OCI-M2 (cell line): ENCODE measurements at regions not wholly inside any gene's neighbourhood (a gene's known extent, or its start where the extent isn't known, plus 50 kb on each side); places are given as distances from the start of the nearest gene placed in this dataset.
"Not testable (repeated sequence)": the region's sequence is repeated elsewhere in the genome, so short reads cannot be mapped to it uniquely, and the experiment has no call there.

Source experiments
- DNase-seq: peaks from one replicate; lab custom pipeline; 2025; ENCODE audit not compliant: unreplicated experiment; lab: John Stamatoyannopoulos, UW

GRCh38 chr21:28216976-28217523 lies 775.6 kb downstream of the LTN1 start:
- DNase-seq: no peak

DNA sequence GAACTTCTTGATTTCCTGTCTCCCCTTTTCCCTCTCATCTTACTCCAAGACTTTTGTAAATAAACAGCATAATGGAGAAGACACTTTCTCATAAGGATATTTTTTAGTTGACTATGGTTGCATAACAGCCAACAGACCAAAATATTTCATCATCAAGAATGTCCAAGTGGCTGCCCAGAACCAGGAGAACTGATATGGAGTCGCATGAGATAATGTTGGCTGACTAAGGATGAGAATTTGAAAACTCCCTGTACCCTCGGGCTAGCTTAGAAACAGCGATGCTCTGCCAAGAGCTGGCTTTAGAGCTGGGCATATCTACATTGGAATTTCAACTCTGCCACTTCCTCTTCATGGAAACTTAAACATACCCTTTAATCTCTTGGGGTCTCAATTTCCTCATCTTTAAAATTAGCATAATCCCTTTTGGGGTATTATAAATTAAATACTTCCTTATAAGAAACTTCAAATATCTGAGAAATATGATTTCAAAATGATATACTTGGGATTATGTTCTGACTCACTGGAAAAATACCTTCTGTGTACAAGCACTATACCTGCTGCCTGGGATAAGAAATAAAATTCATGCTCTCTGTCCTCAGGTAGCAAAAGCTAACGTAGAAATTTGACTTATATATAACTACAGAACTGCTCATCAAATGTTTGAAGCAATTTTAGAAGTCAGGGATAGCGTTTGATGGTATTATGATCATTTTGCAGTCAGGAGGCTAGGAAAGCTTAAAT lies 777.3 kb downstream of the LTN1 start:
- DNase-seq: no peak

DNA sequence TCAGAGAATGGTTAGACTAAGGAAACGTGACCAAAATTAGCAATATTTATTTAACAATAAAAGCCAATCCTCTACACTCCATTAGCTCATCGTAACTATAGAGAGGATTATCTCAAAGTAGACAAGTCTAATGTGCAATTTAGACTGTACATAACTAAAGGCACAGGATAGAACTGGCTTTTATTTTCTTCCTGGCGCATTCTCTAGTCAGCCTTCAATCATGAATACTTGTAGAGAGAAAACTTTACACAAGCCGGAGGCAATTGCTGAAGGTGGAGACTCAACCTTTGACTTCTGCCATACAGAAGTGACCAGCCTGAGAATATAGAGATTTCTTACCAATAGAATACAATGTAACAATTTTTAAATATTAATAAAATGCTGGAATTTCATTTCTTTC lies 777.9 kb downstream of the LTN1 start:
- no peak for DNase-seq

GRCh38 chr21:28213261-28213660 lies 779.4 kb downstream of the LTN1 start:
- no peak for DNase-seq

- no peak for DNase-seq
These were observed 780.6 kb downstream of the LTN1 start for GRCh38 chr21:28212061-28212460.

DNA sequence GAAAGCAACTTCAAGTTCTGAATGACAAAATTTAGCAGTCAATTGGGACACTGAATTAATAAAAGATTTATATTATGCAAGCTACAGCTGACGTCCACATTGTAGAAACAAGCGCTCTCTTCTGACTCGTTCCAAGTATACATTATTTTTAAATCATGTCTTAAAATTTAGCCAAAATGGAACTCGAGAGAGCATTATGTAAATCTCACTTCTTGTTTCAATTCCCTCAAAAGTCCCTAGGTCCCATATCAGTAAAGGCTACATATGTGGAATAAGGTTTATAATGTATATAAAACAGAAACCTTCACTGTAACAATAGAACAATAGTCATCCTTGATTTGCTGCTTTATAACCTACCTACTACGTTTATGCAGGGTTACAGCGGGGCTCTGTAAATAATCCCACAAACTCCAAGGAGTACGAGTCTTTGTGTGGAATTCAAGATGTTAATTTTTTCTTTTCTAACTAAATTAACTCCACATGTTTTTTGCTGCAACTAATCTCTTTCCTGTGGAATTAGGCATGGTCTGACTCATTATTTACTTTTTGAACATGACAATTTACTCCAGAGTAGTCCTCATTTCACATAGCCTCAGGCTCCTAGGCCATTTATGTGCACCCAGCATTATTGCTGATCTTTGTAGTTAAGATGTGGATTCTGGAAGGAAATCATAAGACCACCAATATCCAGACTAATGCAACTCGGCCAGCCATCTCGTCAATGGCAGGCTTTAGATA lies 785.1 kb downstream of the LTN1 start:
- no peak for DNase-seq

GRCh38 chr21:28200726-28201125 lies 792.0 kb downstream of the LTN1 start:
- no peak for DNase-seq

GRCh38 chr21:28196981-28197380 lies 795.7 kb downstream of the LTN1 start:
- no peak for DNase-seq

GRCh38 chr21:28193189-28193588 lies 799.5 kb downstream of the LTN1 start:
- no peak for DNase-seq

GRCh38 chr21:28186604-28187003 lies 806.1 kb downstream of the LTN1 start:
- no peak for DNase-seq

DNA sequence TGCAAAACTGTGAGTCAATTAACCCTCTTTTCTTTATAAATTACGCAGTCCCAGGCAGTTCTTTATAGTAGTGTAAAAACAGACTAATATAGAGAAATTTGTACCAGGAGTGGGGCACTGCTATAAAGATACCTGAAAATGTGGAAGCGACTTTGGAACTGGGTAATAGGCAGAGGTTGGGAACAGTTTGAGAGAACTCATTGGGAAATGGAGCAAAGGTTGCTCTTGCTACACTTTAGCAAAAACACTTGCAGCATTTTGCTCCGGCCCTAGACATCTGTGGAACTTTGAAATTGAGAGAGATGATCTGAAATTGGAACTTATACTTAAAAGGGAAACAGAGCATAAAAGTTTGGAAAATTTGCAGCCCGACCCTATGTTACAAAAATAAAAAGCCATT lies 810.9 kb downstream of the LTN1 start:
- no peak for DNase-seq

DNA sequence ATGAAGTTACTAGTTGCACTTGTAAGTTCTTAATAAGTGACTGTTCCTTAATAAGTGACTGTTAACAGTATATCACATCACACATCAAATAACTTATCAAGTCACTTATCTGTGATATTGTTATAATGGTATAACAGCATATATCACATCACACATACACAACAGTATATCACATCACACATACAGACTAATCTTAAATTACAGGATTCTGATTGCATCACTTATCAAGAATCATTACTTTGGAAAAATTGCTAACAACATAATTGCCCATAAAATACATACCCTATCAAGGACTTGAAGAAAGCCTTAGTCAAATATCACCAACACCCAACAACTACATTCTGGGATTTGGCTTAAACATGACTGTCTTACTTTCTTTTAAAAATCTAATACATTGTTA lies 813.5 kb downstream of the LTN1 start:
- no peak for DNase-seq

GRCh38 chr21:28177124-28177523 lies 815.6 kb downstream of the LTN1 start:
- no peak for DNase-seq

GRCh38 chr21:28174701-28175100 lies 818.0 kb downstream of the LTN1 start:
- no peak for DNase-seq

- DNase-seq: no peak
These were observed 818.7 kb downstream of the LTN1 start for GRCh38 chr21:28174006-28174405.

- DNase-seq: no peak
These were observed 820.3 kb downstream of the LTN1 start for GRCh38 chr21:28172376-28172775.

DNA sequence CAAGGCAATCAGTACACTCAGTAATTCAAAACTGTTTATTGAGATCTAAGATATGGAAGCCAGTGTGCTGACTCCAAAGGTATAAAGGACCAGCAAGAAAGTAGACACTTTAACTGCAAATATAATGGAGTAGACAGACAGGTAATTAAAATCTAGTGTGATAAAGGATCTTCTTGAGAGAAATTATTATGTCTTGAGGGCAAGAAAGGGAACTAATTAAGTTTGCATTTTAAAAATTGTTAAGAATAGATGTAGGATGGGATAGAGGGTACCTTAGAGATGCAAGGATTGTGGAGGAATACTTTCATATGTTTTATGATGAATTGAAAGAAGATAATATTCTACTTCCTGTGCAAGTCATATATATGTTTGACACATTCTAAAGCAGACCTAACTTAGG lies 825.3 kb downstream of the LTN1 start:
- no peak for DNase-seq

DNA sequence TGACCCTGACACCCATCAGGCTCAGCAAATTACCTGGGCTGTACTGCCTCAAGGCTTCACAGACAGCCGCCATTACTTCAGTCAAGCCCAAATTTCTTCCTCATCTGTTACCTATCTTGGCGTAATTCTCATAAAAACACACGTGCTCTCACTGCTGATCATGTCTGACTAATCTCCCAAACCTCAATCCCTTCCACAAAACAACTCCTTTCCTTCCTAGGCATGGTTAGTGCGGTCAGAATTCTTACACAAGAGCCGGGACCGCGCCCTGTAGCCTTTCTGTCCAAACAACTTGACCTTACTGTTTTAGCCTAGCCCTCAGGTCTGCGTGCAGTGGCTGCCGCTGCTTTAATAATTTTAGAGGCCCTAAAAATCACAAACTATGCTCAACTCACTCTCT lies 828.2 kb downstream of the LTN1 start:
- not testable (repeated sequence) for DNase-seq

DNA sequence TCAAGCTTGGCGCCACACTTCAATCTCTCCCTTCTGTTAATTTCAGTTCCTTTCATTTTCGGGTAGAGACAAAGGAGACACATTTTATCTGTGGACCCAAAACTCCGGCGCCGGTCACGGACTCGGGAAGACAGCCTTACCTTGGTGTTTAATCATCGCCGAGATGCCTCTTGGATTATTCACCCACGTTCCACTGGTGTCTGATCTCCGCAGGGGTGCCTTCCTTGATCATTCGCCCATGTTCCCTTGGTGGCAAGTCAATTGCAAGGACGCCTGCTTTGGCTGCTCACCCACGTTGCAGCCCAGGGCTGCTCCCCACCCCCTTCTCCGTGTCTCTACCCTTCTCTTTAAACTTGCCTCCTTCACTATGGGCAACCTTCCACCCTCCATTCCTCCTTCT lies 830.6 kb downstream of the LTN1 start:
- not testable (repeated sequence) for DNase-seq

- no peak for DNase-seq
These were observed 832.3 kb downstream of the LTN1 start for GRCh38 chr21:28160378-28160777.

GRCh38 chr21:28159396-28159795 lies 833.3 kb downstream of the LTN1 start:
- DNase-seq: no peak

GRCh38 chr21:28156590-28156989 lies 836.1 kb downstream of the LTN1 start:
- no peak for DNase-seq
